Fibroblast of lung (primary cell): ENCODE measurements at regions not wholly inside any gene's neighbourhood (a gene's known extent, or its start where the extent isn't known, plus 50 kb on each side); places are given as distances from the start of the nearest gene placed in this dataset.

Experiments
- DNase-seq, 2 donors: peaks; one replicate each; pipeline versions ENCODE4 v3.0.0 to v3.0.0-alpha.2; 2010; ENCODE audit warnings: low read depth in 2 of 2
- H2AFZ ChIP-seq: 2 replicates; pipeline ENCODE4 v1.5.1; 2012; ENCODE audit warnings: low read length, control low read depth, inconsistent platforms
- H3K27ac ChIP-seq: 2 replicates; pipeline ENCODE4 v1.5.1; 2011; ENCODE audit warnings: low read length, control low read depth; ENCODE audit not compliant: insufficient read depth
- H3K27me3 ChIP-seq: 2 replicates; pipeline ENCODE4 v1.5.1; 2011; ENCODE audit warnings: mild to moderate bottlenecking, low read length; ENCODE audit not compliant: control insufficient read depth, insufficient read depth
- H3K36me3 ChIP-seq: 2 replicates; pipeline ENCODE4 v1.5.1; 2011; ENCODE audit warnings: low read length; ENCODE audit not compliant: control insufficient read depth, insufficient read depth
- H3K4me1 ChIP-seq: 2 replicates; pipeline ENCODE4 v1.5.1; 2011; ENCODE audit warnings: low read length; ENCODE audit not compliant: control insufficient read depth, insufficient read depth; ENCODE audit errors: extremely low read depth
- H3K4me2 ChIP-seq: 2 replicates; pipeline ENCODE4 v1.5.1; 2011; ENCODE audit warnings: low read length, control low read depth; ENCODE audit not compliant: insufficient read depth; ENCODE audit errors: extremely low read depth
- H3K4me3 ChIP-seq, 4 experiments: fragments of 200-600 bp in 1 of 4; sonication (generic) in 1 of 4; replicated peaks in 1 of 4; 2 replicates each; pipeline ENCODE4 v1.5.1; 2011 to 2016; ENCODE audit warnings: low read length in 4 of 4, low read depth in 3 of 4, mild to moderate bottlenecking in 3 of 4, control low read depth in 2 of 4, inconsistent platforms in 1 of 4, mixed read lengths in 1 of 4; ENCODE audit not compliant: insufficient read depth in 1 of 4; ENCODE audit errors: control extremely low read depth in 1 of 4
- H3K79me2 ChIP-seq: 2 replicates; pipeline ENCODE4 v1.5.1; 2012; ENCODE audit warnings: mild to moderate bottlenecking, low read length, inconsistent platforms; ENCODE audit not compliant: control insufficient read depth, insufficient read depth
- H3K9ac ChIP-seq: 2 replicates; pipeline ENCODE4 v1.5.1; 2011; ENCODE audit warnings: mild to moderate bottlenecking, low read length, control low read depth; ENCODE audit not compliant: insufficient read depth
- H3K9me3 ChIP-seq: 2 replicates; pipeline ENCODE4 v1.5.1; 2012; ENCODE audit warnings: low read depth, low read length; ENCODE audit not compliant: control insufficient read depth, insufficient read depth
- H4K20me1 ChIP-seq: 2 replicates; pipeline ENCODE4 v1.5.1; 2011; ENCODE audit warnings: low read length; ENCODE audit not compliant: control insufficient read depth, insufficient read depth; ENCODE audit errors: extremely low read depth
- CTCF ChIP-seq, 2 donors: IDR thresholded peaks in 1 of 2; conservative IDR thresholded peaks in 1 of 2; 1 replicate in 1 of 2; 2 replicates in 1 of 2; pipeline ENCODE4 v1.5.1; 2011 to 2012; ENCODE audit warnings: low read length in 2 of 2, control low read depth in 1 of 2, inconsistent platforms in 1 of 2, low read depth in 1 of 2, mild to moderate bottlenecking in 1 of 2
- EZH2 ChIP-seq: IDR thresholded peaks from 2 replicates; pipeline ENCODE4 v1.5.1; 2012; ENCODE audit warnings: low read length, control low read depth, mild to moderate bottlenecking; ENCODE audit errors: missing control alignments

- no peaks in the 10 kb centered on the region for H4K20me1 ChIP-seq
- no peaks in the 10 kb centered on the region for H3K27me3 ChIP-seq
- no peak for DNase-seq
- H3K79me2 ChIP-seq: no peaks in the 10 kb centered on the region
- H2AFZ ChIP-seq: no peak overlapping the region
- H3K4me2 ChIP-seq: no peak overlapping the region
- H3K9me3 ChIP-seq: no peaks in the 10 kb centered on the region
- H3K4me1 ChIP-seq: no peaks in the 10 kb centered on the region
- H3K36me3 ChIP-seq: no peaks in the 10 kb centered on the region
- no peak overlapping the region for H3K27ac ChIP-seq
- TF ChIP-seq CTCF (conservative IDR thresholded peaks at IDR 0.05 in 1 of 2, IDR thresholded peaks at IDR 0.05 in 1 of 2; ENCODE audit: low read depth in 1 of 2, low read length in 2 of 2): no peak
- no peak for TF ChIP-seq EZH2
- no peak overlapping the region for H3K4me3 ChIP-seq
- no peak overlapping the region for H3K9ac ChIP-seq
These were observed 376.3 kb downstream of the PIK3R1 start for GRCh38 chr5:68591850-68592249.

- Histone ChIP-seq H3K79me2 (no peaks in the 10 kb centered on the region), H3K9ac (no peak overlapping the region)
- no peak for TF ChIP-seq EZH2
- no peak for TF ChIP-seq CTCF (conservative IDR thresholded peaks at IDR 0.05 in 1 of 2, IDR thresholded peaks at IDR 0.05 in 1 of 2; ENCODE audit: low read depth in 1 of 2, low read length in 2 of 2)
These were observed 376.8 kb downstream of the PIK3R1 start for GRCh38 chr5:68592351-68592750.

DNA sequence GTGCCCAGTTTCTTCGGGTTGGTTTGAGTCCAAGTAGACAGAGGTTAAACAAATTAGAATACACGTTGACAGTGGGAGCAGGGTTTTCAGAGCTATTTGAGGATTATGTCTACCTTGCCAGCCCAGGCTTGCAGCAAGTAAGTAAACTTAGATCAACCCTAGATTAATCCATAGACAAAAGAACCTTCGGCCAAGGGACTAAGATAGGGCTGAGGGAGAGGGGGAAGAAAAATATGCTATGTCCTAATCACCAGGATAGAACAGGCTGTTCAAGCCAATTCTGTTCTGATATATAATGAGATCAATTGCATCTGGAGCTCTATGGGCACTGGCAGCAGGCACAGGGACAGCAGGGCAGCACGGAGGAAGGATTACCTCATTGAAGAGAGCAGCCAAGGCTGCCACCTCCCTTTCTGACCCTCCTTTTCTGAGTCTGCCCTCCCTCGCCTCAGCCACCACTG, 377.7 kb downstream of the PIK3R1 start:
- H3K4me3 ChIP-seq: no peak overlapping the region
- no peaks in the 10 kb centered on the region for H4K20me1 ChIP-seq
- no peaks in the 10 kb centered on the region for H3K27me3 ChIP-seq
- H3K4me1 ChIP-seq: no peaks in the 10 kb centered on the region
- H3K9ac ChIP-seq: no peak overlapping the region
- no peaks in the 10 kb centered on the region for H3K36me3 ChIP-seq
- no peak overlapping the region for H3K4me2 ChIP-seq
- H3K27ac ChIP-seq: no peak overlapping the region
- no peaks in the 10 kb centered on the region for H3K9me3 ChIP-seq
- TF ChIP-seq EZH2 (no peak), CTCF (conservative IDR thresholded peaks at IDR 0.05 in 1 of 2, IDR thresholded peaks at IDR 0.05 in 1 of 2; ENCODE audit: low read depth in 1 of 2, low read length in 2 of 2) (no peak)
- H3K79me2 ChIP-seq: no peaks in the 10 kb centered on the region
- no peak for DNase-seq
- no peak overlapping the region for H2AFZ ChIP-seq

More at GRCh38 chr5:68592351-68592750, 376.8 kb downstream of the PIK3R1 start:
- H3K27me3 ChIP-seq: no peaks in the 10 kb centered on the region
- H3K4me2 ChIP-seq: no peak overlapping the region
- H3K4me1 ChIP-seq: no peaks in the 10 kb centered on the region
- no peaks in the 10 kb centered on the region for H4K20me1 ChIP-seq
- H3K27ac ChIP-seq: no peak overlapping the region
- no peaks in the 10 kb centered on the region for H3K36me3 ChIP-seq
- H3K4me3 ChIP-seq: no peak overlapping the region
- H3K9me3 ChIP-seq: no peaks in the 10 kb centered on the region
- no peak overlapping the region for H2AFZ ChIP-seq
- DNase-seq: no peak
